Skin epidermis (tissue), 12 donors: ENCODE measurements at regions not wholly inside any gene's neighbourhood (a gene's known extent, or its start where the extent isn't known, plus 50 kb on each side); places are given as distances from the start of the nearest gene placed in this dataset.
"Not testable (repeated sequence)": the region's sequence is repeated elsewhere in the genome, so short reads cannot be mapped to it uniquely, and the experiment has no call there.

Experiments
- H3K27ac ChIP-seq, 21 experiments: fragments of 200-600 bp; sonication (generic) in 11 of 21; one replicate each; pipeline ENCODE4 v1.5.0; 2020; ENCODE audit warnings: mild to moderate bottlenecking in 3 of 21, inconsistent platforms in 2 of 21, moderate library complexity in 2 of 21
- H3K4me3 ChIP-seq, 7 experiments: fragments of 200-600 bp; sonication (generic) in 2 of 7; one replicate each; pipeline ENCODE4 v1.5.0; 2020; ENCODE audit warnings: inconsistent platforms in 2 of 7, mild to moderate bottlenecking in 2 of 7, moderate library complexity in 1 of 7

- H3K4me3 ChIP-seq, result no peak overlapping the region
These were observed 302.7 kb upstream of the PSMD7 start for GRCh38 chr16:73993878-73994277.

GRCh38 chr16:73978407-73978784 lies 318.2 kb upstream of the PSMD7 start:
- Histone ChIP-seq H3K27ac (no peak overlapping the region), H3K4me3 (no peak overlapping the region)

More at GRCh38 chr16:73993878-73994277, 302.7 kb upstream of the PSMD7 start:
- H3K27ac ChIP-seq, result no peak overlapping the region

- Histone ChIP-seq H3K4me3 (no peak overlapping the region), H3K27ac (no peak overlapping the region)
These were observed 320.0 kb upstream of the PSMD7 start for GRCh38 chr16:73976644-73977043.

- Histone ChIP-seq H3K4me3 (no peak overlapping the region), H3K27ac (no peak overlapping the region)
These were observed 323.4 kb upstream of the PSMD7 start for GRCh38 chr16:73973174-73973573.

GRCh38 chr16:73966851-73967250 lies 329.8 kb upstream of the PSMD7 start:
- no peak overlapping the region for H3K4me3 ChIP-seq
- no peak overlapping the region for H3K27ac ChIP-seq

- Histone ChIP-seq H3K27ac (no peak overlapping the region), H3K4me3 (no peak overlapping the region)
These were observed 331.0 kb upstream of the PSMD7 start for GRCh38 chr16:73965591-73965990.

- Histone ChIP-seq H3K4me3 (no peak overlapping the region), H3K27ac (no peak overlapping the region)
These were observed 339.8 kb upstream of the PSMD7 start for GRCh38 chr16:73956587-73957494.

GRCh38 chr16:73955702-73956101 lies 340.9 kb upstream of the PSMD7 start:
- no peak overlapping the region for H3K4me3 ChIP-seq
- H3K27ac ChIP-seq, result no peak overlapping the region

GRCh38 chr16:73955255-73955654 lies 341.4 kb upstream of the PSMD7 start:
- Histone ChIP-seq H3K4me3 (no peak overlapping the region), H3K27ac (no peak overlapping the region)

GRCh38 chr16:73951481-73951880 lies 345.1 kb upstream of the PSMD7 start:
- H3K27ac ChIP-seq, result peak overlapping the region in 1 of 21 experiments; percentile 21
- H3K4me3 ChIP-seq, result no peak overlapping the region

GRCh38 chr16:73949574-73950320 lies 346.9 kb upstream of the PSMD7 start:
- peak overlapping the region in 4 of 21 experiments; percentile 0 to 39 (median 17) for H3K27ac ChIP-seq
- H3K4me3 ChIP-seq, result no peak overlapping the region

- no peak overlapping the region for H3K27ac ChIP-seq
- H3K4me3 ChIP-seq, result no peak overlapping the region
These were observed 351.0 kb upstream of the PSMD7 start for GRCh38 chr16:73945631-73946030.

GRCh38 chr16:73943184-73943583 lies 353.4 kb upstream of the PSMD7 start:
- not testable (repeated sequence) for H3K27ac ChIP-seq, H3K4me3 ChIP-seq

- H3K27ac ChIP-seq, H3K4me3 ChIP-seq: not testable (repeated sequence)
These were observed 355.8 kb upstream of the PSMD7 start for GRCh38 chr16:73940786-73941185.

GRCh38 chr16:73923951-73924350 lies 372.7 kb upstream of the PSMD7 start:
- H3K27ac ChIP-seq, result no peak overlapping the region

GRCh38 chr16:73921295-73921694 lies 375.3 kb upstream of the PSMD7 start:
- H3K27ac ChIP-seq, result no peak overlapping the region
- no peak overlapping the region for H3K4me3 ChIP-seq

More at GRCh38 chr16:73923951-73924350, 372.7 kb upstream of the PSMD7 start:
- no peak overlapping the region for H3K4me3 ChIP-seq

- H3K27ac ChIP-seq, result no peak overlapping the region
These were observed 379.6 kb upstream of the PSMD7 start for GRCh38 chr16:73916829-73917594.

GRCh38 chr16:73915935-73916334 lies 380.7 kb upstream of the PSMD7 start:
- Histone ChIP-seq H3K4me3 (no peak overlapping the region), H3K27ac (no peak overlapping the region)

More at GRCh38 chr16:73916829-73917594, 379.6 kb upstream of the PSMD7 start:
- no peak overlapping the region for H3K4me3 ChIP-seq

GRCh38 chr16:73915140-73915539 lies 381.5 kb upstream of the PSMD7 start:
- H3K27ac ChIP-seq, result peak overlapping the region in 1 of 21 experiments; percentile 10
- no peak overlapping the region for H3K4me3 ChIP-seq

GRCh38 chr16:73912850-73913249 lies 383.8 kb upstream of the PSMD7 start:
- H3K4me3 ChIP-seq, result no peak overlapping the region
- no peak overlapping the region for H3K27ac ChIP-seq
